ENCODE measurements at regions not wholly inside any gene's neighbourhood (a gene's known extent, or its start where the extent isn't known, plus 50 kb on each side); places are given as distances from the start of the nearest gene placed in this dataset.
"Not testable (repeated sequence)": the region's sequence is repeated elsewhere in the genome, so short reads cannot be mapped to it uniquely, and the experiment has no call there.

DNA sequence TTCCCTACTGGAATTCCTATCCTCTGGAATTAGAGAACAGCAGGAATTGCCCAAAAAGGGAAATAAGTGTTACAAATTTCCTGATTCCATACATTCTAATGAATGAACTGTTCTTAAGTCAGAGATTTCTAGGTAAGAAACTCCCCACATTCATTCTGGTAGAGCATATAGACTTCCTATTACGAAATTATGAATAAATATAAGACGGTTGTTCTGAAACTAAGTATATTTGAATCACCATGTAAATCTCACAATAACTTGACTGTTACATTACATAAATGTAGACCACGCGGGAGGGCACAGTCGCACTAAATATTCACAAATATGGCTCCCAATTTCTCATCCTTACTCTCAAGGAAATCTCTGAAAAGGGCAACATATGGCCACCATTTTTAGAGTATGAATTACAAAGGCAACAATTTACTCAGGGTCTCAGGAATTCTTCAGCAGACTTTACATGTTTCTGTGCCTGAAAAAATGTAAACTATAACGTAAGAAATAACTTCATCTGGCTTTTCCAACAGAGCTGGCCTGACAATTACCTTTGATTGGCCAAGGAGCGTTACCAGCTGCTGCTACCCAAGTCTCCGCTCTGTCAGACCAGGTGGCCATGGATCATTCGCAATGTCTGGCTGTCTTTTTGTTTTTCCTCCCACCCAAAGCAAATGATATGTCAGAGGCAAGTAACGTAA, 115.8 kb downstream of the MPP7 start:
- no peak for DNase-seq

- no peak for DNase-seq
Measured at GRCh38 chr10:28186461-28186860, 116.4 kb downstream of the MPP7 start.

- no peak for DNase-seq
Measured at GRCh38 chr10:28184810-28185209, 118.1 kb downstream of the MPP7 start.

GRCh38 chr10:28181478-28182096, 121.3 kb downstream of the MPP7 start:
- DNase-seq = no peak

DNA sequence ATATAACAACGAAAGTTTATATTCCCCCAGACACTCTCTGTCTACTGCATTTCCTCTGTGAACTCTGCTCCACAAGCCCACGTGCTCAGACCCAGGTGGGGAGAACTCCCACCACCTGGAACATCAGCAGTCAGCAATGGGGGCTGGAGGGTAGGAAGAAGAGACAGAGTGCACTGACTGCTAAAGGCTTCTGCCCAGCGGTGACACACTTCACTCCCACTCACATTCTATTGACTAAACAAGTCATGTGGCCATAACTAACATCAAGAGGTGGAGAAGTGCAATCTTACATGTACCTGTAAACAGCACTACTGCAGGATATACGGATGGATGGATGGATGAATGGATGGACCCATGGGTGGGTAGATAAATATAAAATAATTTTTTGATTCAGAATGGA, 122.2 kb downstream of the MPP7 start:
- DNase-seq = no peak

GRCh38 chr10:28179743-28180099, 123.1 kb downstream of the MPP7 start:
- no peak for DNase-seq

DNA sequence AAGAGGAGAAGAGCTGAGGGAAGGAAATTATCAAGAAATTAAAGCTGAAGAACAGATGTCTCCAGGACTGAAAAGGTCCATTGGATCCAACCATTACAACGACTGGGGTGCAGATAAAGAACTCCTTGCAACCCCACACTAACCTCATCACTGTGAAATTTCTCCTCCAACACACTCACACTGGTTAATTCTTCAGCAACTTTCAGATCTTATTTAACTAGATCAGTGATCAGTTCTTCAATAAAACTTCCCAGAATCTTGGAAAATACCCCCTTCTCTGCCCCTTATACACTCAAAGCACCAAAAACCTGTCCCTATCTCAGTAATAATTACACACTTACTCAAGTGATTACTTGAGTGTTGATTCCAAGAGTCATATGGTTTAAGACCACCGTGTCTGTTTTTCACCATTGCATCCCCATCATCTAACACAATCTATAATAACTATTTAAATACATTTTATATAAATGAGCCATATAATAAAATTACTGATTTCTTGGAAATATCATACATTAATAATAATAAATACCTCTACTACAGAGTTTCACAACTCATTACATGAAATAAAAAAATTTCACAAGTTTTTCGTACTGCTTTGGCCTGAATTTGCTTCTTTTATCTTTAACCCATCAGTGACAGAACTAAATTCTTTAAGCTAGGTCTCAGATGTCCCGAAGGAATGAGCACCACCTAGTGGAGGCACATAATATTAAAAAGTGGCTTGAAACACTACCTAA, 123.7 kb downstream of the MPP7 start:
- DNase-seq = no peak

DNA sequence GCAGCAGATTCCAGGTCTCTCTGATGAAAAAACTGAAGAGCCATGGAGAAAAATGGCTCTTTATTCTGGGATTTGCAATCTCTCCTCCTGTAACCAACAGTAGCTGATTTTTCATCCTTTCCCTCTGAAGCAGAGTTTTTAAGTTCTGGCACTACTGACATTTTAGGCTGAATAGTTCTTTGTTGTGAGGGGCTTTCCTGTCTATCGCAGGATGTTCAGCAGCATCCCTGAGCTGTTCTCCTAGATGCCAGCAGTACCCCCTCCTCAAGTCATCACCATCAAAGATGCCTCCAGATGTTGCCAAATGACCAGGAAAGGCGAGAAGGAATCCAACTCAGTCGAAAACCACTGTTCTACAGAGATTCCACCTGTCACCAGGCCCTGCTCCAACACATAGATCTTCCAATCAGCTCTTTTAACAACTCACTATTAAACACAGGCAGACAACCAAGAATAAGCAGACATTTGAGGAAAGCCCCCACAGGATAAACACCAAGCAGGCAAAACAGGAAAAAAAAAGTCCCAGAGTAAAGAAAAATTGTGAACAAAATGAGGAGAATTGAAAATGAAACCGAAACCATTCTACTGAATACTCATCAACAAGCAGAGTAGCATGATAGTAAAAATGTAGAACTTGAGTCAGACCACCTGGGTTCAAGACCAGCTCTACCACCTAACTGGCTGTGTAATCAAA, 124.8 kb downstream of the MPP7 start:
- no peak for DNase-seq

- not testable (repeated sequence) for DNase-seq
Measured at GRCh38 chr10:28176498-28176897, 126.4 kb downstream of the MPP7 start.

DNA sequence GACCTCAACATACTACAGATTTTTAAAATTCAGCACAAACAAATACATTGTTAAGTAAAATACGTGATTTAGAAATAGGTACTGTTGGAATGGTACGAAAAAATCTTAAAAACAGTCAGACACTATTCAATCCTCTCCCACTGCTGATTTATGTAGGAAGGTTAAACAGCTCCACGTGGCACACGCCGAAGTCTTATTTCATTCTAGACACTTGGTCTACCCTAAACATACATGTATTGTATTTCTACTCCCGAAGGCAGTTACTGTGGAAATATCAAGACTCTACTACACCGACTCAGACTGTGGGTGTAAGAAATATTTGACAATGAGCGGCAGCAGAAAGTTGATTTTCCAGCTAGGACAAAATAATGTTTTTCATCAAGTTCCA, 130.6 kb downstream of the MPP7 start:
- DNase-seq = no peak

GRCh38 chr10:28171468-28172222, 131.2 kb downstream of the MPP7 start:
- DNase-seq = no peak

- no peak for DNase-seq
Measured at GRCh38 chr10:28169525-28169924, 133.3 kb downstream of the MPP7 start.

GRCh38 chr10:28160866-28161405, 141.9 kb downstream of the MPP7 start:
- DNase-seq = no peak

GRCh38 chr10:28157379-28157778, 145.5 kb downstream of the MPP7 start:
- no peak for DNase-seq

DNA sequence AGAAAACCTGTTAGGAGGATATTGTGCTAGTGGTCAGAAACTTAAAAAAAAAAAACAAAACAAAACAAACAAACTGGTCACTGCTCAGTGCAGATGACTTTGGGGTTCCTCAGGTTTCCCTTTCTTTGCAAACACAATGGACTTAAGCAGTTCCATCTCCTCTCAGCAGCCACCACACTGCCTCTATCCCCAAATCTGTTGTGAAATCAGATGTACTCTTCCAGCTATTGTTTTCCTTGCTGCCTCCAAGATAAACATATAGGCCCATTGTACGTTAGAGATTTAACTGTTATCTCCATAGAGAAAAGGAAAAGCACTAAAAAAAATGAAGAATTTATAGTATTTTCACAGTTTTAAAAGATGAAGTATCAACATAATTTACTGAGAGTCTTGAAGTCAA, 147.1 kb downstream of the MPP7 start:
- DNase-seq = no peak

- DNase-seq = no peak
Measured at GRCh38 chr10:28151636-28152035, 151.2 kb downstream of the MPP7 start.

DNA sequence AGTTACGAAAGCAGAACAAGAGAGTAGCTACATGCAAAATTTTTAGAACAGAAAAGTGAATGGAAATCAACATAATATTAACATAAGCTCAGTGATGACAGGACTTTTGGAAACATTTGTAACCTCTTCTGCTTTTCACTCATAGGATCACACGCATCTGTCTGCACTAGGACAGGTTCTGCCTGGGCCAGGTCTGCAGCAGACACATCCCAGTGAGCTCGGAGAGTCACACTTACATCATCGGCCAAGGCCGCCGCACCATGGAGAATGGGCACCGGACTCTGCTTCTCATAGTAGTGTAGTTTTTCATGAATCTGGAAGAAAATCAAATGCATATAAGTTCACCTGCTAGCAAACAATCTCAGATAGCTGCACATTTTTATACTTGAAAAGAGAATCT, 150.9 kb upstream of the ODAD2 start:
- DNase-seq = no peak

DNA sequence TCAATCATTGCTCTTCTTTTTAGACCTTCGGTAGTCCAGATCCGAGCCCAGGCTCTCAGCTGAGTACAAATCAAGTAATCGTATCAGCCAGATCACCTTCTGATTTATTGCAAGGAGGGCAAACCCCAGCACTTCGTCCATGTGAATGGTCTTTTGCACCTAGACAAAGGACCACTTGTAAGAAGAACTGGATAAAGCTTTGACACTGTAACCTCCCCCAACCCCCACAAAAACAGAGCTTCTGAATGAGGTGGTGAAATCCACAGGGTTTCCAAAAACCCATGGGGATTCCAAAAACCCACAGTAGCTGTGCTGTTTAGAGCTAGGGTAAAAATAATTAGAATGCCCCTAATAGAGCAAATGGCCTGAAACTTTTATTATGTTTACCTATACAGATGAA, 148.8 kb upstream of the ODAD2 start:
- no peak for DNase-seq

DNA sequence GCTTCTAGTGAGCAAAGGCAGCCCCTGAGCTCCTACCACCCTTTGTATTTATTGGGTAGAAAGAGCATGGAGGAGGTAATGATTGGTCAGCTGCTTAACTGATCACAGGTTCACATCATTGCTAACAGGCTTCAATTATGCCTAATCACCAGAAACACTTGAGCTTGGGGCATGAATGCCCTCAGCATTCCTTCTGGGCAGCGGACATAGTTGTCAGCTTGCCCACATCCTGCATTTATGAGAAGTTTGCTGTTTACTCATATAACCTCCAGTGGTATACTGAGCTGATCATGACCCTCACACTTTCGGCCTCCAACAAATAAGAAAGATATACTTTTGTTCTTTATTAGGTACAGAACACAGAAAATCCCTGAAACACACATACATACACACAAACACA, 140.3 kb upstream of the ODAD2 start:
- DNase-seq = no peak

- DNase-seq = no peak
Measured at GRCh38 chr10:28137907-28138880, 139.3 kb upstream of the ODAD2 start.

DNA sequence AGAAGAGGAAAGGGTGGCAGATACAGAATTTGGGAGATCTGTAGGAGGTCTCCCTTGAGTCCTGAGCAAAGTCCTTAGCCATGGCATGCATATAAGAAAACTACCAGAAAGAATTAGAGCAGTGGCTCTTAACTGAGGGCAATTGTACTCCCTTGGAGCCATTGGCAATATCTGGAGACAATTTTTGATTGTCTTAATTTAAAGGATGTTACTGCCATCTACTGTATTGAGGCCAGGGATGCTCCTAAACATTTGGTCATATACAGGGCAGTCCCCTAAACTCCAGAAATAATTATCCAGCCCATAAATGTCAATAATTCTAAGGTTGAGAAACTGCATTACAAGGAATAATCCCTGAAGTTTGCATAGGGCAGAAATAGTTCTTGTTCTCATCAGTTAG, 136.4 kb upstream of the ODAD2 start:
- DNase-seq = no peak

GRCh38 chr10:28130267-28130666, 131.4 kb upstream of the ODAD2 start:
- DNase-seq = no peak
